ENCODE measurements at regions not wholly inside any gene's neighbourhood (a gene's known extent, or its start where the extent isn't known, plus 50 kb on each side); places are given as distances from the start of the nearest gene placed in this dataset.

GRCh38 chr6:65818576-65818975, 111.5 kb upstream of the EYS start:
- CTCF ChIA-PET = no interaction called here
- DNase-seq (ENCODE audit: low read depth, low spot score) = no peak
- no peak overlapping the region for H3K4me3 ChIP-seq (ENCODE audit: low read depth, low read length)
- no peak for TF ChIP-seq CTCF (IDR thresholded peaks at IDR 0.05; ENCODE audit: insufficient read depth, low read length, missing control alignments)
- POLR2A ChIA-PET = no interaction called here

GRCh38 chr6:65816991-65817390, 110.0 kb upstream of the EYS start:
- no peak overlapping the region for H3K4me3 ChIP-seq (ENCODE audit: low read depth, low read length)
- no peak for DNase-seq (ENCODE audit: low read depth, low spot score)
- ChIA-PET CTCF (no interaction called here), POLR2A (no interaction called here)
- no peak for TF ChIP-seq CTCF (IDR thresholded peaks at IDR 0.05; ENCODE audit: insufficient read depth, low read length, missing control alignments)

GRCh38 chr6:65814071-65814470, 107.0 kb upstream of the EYS start:
- no peak for TF ChIP-seq CTCF (IDR thresholded peaks at IDR 0.05; ENCODE audit: insufficient read depth, low read length, missing control alignments)
- ChIA-PET CTCF (no interaction called here), POLR2A (no interaction called here)
- DNase-seq (ENCODE audit: low read depth, low spot score) = no peak
- H3K4me3 ChIP-seq (ENCODE audit: low read depth, low read length) = no peak overlapping the region

- no peak for DNase-seq (ENCODE audit: low read depth, low spot score)
- CTCF ChIA-PET = no interaction called here
- H3K4me3 ChIP-seq (ENCODE audit: low read depth, low read length) = no peak overlapping the region
- POLR2A ChIA-PET = no interaction called here
- TF ChIP-seq CTCF (IDR thresholded peaks at IDR 0.05; ENCODE audit: insufficient read depth, low read length, missing control alignments) = no peak
Observed at GRCh38 chr6:65803186-65803585, 96.2 kb upstream of the EYS start.

- no peak for TF ChIP-seq CTCF (IDR thresholded peaks at IDR 0.05; ENCODE audit: insufficient read depth, low read length, missing control alignments)
- no peak overlapping the region for H3K4me3 ChIP-seq (ENCODE audit: low read depth, low read length)
- ChIA-PET CTCF (no interaction called here), POLR2A (no interaction called here)
- DNase-seq (ENCODE audit: low read depth, low spot score) = no peak
Observed at GRCh38 chr6:65799389-65799788, 92.4 kb upstream of the EYS start.

- POLR2A ChIA-PET = no interaction called here
- H3K4me3 ChIP-seq (ENCODE audit: low read depth, low read length) = no peak overlapping the region
- CTCF ChIA-PET = no interaction called here
- TF ChIP-seq CTCF (IDR thresholded peaks at IDR 0.05; ENCODE audit: insufficient read depth, low read length, missing control alignments) = no peak
- no peak for DNase-seq (ENCODE audit: low read depth, low spot score)
Observed at GRCh38 chr6:65798280-65799014, 91.4 kb upstream of the EYS start.

Data from AG04449 (cell line).